ENCODE measurements at regions not wholly inside any gene's neighbourhood (a gene's known extent, or its start where the extent isn't known, plus 50 kb on each side); places are given as distances from the start of the nearest gene placed in this dataset.

DNA sequence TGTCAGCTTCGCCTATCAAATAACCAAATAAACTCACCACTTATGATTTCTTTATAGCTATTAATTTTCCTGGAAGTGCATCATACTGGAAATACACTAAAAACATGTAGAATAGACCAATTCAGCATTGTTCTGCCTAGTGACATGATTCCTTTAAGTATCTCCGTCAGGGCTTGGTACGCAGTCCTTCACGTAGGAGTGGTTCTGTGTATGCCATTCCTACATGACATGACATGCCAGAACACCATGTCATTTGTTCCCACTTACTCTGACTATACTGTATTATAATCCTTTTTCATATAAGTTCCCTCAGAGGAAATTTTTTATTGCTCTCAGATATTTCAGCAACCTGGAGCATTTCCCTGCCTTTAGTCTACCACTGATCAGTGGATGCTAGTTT, 230.7 kb upstream of the EPHA3 start:
- TF ChIP-seq, protein P1, sequence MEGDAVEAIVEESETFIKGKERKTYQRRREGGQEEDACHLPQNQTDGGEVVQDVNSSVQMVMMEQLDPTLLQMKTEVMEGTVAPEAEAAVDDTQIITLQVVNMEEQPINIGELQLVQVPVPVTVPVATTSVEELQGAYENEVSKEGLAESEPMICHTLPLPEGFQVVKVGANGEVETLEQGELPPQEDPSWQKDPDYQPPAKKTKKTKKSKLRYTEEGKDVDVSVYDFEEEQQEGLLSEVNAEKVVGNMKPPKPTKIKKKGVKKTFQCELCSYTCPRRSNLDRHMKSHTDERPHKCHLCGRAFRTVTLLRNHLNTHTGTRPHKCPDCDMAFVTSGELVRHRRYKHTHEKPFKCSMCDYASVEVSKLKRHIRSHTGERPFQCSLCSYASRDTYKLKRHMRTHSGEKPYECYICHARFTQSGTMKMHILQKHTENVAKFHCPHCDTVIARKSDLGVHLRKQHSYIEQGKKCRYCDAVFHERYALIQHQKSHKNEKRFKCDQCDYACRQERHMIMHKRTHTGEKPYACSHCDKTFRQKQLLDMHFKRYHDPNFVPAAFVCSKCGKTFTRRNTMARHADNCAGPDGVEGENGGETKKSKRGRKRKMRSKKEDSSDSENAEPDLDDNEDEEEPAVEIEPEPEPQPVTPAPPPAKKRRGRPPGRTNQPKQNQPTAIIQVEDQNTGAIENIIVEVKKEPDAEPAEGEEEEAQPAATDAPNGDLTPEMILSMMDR (conservative IDR thresholded peaks at IDR 0.05; ENCODE audit: low read depth, low read length): no peak
- no peak for TF ChIP-seq POLR2A (IDR thresholded peaks at IDR 0.05; ENCODE audit: low read depth, low read length)
- no peak for TF ChIP-seq MXI1 (IDR thresholded peaks at IDR 0.05; ENCODE audit: borderline replicate concordance, low read depth, low read length)
- TF ChIP-seq SMC3 (IDR thresholded peaks at IDR 0.05; ENCODE audit: low read depth, low read length): no peak
- TF ChIP-seq MAZ (IDR thresholded peaks at IDR 0.05; ENCODE audit: borderline replicate concordance, low read depth, low read length): no peak
- TF ChIP-seq, protein P2, sequence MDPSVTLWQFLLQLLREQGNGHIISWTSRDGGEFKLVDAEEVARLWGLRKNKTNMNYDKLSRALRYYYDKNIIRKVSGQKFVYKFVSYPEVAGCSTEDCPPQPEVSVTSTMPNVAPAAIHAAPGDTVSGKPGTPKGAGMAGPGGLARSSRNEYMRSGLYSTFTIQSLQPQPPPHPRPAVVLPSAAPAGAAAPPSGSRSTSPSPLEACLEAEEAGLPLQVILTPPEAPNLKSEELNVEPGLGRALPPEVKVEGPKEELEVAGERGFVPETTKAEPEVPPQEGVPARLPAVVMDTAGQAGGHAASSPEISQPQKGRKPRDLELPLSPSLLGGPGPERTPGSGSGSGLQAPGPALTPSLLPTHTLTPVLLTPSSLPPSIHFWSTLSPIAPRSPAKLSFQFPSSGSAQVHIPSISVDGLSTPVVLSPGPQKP (IDR thresholded peaks at IDR 0.05; ENCODE audit: borderline replicate concordance, low read depth, low read length): no peak
- TF ChIP-seq RAD21 (IDR thresholded peaks at IDR 0.05; ENCODE audit: low read length): no peak
- TF ChIP-seq, protein P3, sequence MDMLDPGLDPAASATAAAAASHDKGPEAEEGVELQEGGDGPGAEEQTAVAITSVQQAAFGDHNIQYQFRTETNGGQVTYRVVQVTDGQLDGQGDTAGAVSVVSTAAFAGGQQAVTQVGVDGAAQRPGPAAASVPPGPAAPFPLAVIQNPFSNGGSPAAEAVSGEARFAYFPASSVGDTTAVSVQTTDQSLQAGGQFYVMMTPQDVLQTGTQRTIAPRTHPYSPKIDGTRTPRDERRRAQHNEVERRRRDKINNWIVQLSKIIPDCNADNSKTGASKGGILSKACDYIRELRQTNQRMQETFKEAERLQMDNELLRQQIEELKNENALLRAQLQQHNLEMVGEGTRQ (IDR thresholded peaks at IDR 0.05; ENCODE audit: low read depth, low read length): no peak
- TF ChIP-seq FOS (IDR thresholded peaks at IDR 0.05; ENCODE audit: low read depth, low read length): no peak
- no peak for TF ChIP-seq MAFK (IDR thresholded peaks at IDR 0.05; ENCODE audit: low read depth, low read length)
- TF ChIP-seq RCOR1 (IDR thresholded peaks at IDR 0.05; ENCODE audit: insufficient replicate concordance, low read length): no peak
- no peak for TF ChIP-seq BHLHE40 (IDR thresholded peaks at IDR 0.05; ENCODE audit: low read depth, low read length)
- no peak for TF ChIP-seq CEBPB (IDR thresholded peaks at IDR 0.05; ENCODE audit: low read depth, low read length)
- no peak for TF ChIP-seq RFX5 (IDR thresholded peaks at IDR 0.05; ENCODE audit: low read depth, low read length)

Measured in IMR-90 (cell line).